Gastrocnemius medialis (tissue), 4 donors: ENCODE measurements at regions not wholly inside any gene's neighbourhood (a gene's known extent, or its start where the extent isn't known, plus 50 kb on each side); places are given as distances from the start of the nearest gene placed in this dataset.

Experiments used
- ATAC-seq, 2 donors: fragments of 150-250 bp; one replicate each; pipeline ENCODE4 v1.9.1; 2016
- DNase-seq, 2 donors: peaks; one replicate each; pipeline ENCODE4 v3.0.0-alpha.2; 2019
- H3K27ac ChIP-seq, 4 donors: fragments of 200-600 bp; sonication (generic); 1 replicate in 1 of 4; 2 replicates in 3 of 4; pipeline ENCODE4 v1.5.1; 2016 to 2018; ENCODE audit warnings: mild to moderate bottlenecking in 2 of 4, moderate library complexity in 1 of 4
- H3K27me3 ChIP-seq, 3 donors: fragments of 200-600 bp; sonication (generic) in 2 of 3; 1 replicate in 1 of 3; 2 replicates in 2 of 3; pipeline versions ENCODE4 v1.5.1 to v1.6.0; 2016 to 2019; ENCODE audit warnings: mild to moderate bottlenecking in 1 of 3, moderate library complexity in 1 of 3
- H3K36me3 ChIP-seq, 2 donors: fragments of 200-600 bp; sonication (generic) in 1 of 2; one replicate each; pipeline ENCODE4 v1.5.1; 2017 to 2018
- H3K4me1 ChIP-seq, 2 donors: fragments of 200-600 bp; sonication (generic) in 1 of 2; one replicate each; pipeline ENCODE4 v1.5.1; 2016 to 2017; ENCODE audit warnings: mild to moderate bottlenecking in 2 of 2
- H3K4me3 ChIP-seq, 4 donors: fragments of 200-600 bp; sonication (generic) in 3 of 4; 1 replicate in 1 of 4; 2 replicates in 3 of 4; pipeline ENCODE4 v1.5.1; 2016 to 2019; ENCODE audit warnings: mild to moderate bottlenecking in 2 of 4
- H3K9me3 ChIP-seq, 3 donors: fragments of 200-600 bp; sonication (generic) in 2 of 3; 1 replicate in 1 of 3; 2 replicates in 2 of 3; pipeline ENCODE4 v1.5.1; 2016 to 2019
- POLR2A ChIP-seq, 2 donors: fragments of 450-650 bp; IDR thresholded peaks; one replicate each; pipeline ENCODE4 v1.6.1; 2017; ENCODE audit warnings: antibody characterized with exemption in 2 of 2, mild to moderate bottlenecking in 2 of 2, moderate library complexity in 2 of 2
- in situ Hi-C, 4 donors: fragments of 200-750 bp; cut with MboI; loops; one replicate each; pipeline versions ENCODE4 v1.15.0 to v1.8.0; 2017; ENCODE audit warnings: low sequenced_read_pairs in 4 of 4
- intact Hi-C: fragments of 100-400 bp; cut with DNase I; formaldehyde crosslinking; loops from one replicate; pipeline ENCODE4 v1.15.1; 2023; ENCODE audit warnings: low total_unique reads
- TF ChIP-seq, protein P1 (sequence below), 5 experiments: fragments of 450-650 bp in 3 of 5; fragments of 200-600 bp in 2 of 5; sonication (generic) in 2 of 5; IDR thresholded peaks in 4 of 5; conservative IDR thresholded peaks in 1 of 5; 1 replicate in 4 of 5; 2 replicates in 1 of 5; pipeline ENCODE4 v1.5.1; 2016 to 2019; ENCODE audit warnings: antibody characterized with exemption in 5 of 5, mild to moderate bottlenecking in 3 of 5, moderate library complexity in 3 of 5

- in situ Hi-C loops (no loop called here), intact Hi-C loops (no loop called here)
- DNase-seq (no peak), ATAC-seq (no peak)
- Histone ChIP-seq H3K36me3 (no peaks in the 10 kb centered on the region), H3K9me3 (no peaks in the 10 kb centered on the region), H3K27ac (no peak overlapping the region), H3K27me3 (no peaks in the 10 kb centered on the region), H3K4me1 (no peaks in the 10 kb centered on the region), H3K4me3 (no peak overlapping the region)
- TF ChIP-seq POLR2A (IDR thresholded peaks at IDR 0.05): no peak
- TF ChIP-seq, protein P1, sequence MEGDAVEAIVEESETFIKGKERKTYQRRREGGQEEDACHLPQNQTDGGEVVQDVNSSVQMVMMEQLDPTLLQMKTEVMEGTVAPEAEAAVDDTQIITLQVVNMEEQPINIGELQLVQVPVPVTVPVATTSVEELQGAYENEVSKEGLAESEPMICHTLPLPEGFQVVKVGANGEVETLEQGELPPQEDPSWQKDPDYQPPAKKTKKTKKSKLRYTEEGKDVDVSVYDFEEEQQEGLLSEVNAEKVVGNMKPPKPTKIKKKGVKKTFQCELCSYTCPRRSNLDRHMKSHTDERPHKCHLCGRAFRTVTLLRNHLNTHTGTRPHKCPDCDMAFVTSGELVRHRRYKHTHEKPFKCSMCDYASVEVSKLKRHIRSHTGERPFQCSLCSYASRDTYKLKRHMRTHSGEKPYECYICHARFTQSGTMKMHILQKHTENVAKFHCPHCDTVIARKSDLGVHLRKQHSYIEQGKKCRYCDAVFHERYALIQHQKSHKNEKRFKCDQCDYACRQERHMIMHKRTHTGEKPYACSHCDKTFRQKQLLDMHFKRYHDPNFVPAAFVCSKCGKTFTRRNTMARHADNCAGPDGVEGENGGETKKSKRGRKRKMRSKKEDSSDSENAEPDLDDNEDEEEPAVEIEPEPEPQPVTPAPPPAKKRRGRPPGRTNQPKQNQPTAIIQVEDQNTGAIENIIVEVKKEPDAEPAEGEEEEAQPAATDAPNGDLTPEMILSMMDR (IDR thresholded peaks at IDR 0.05 in 4 of 5, conservative IDR thresholded peaks at IDR 0.05 in 1 of 5): no peak
Measured at GRCh38 chr14:87800216-87800615, 192.8 kb downstream of the GALC start.

- H3K36me3 ChIP-seq: no peaks in the 10 kb centered on the region
- no peaks in the 10 kb centered on the region for H3K4me1 ChIP-seq
- no peak overlapping the region for H3K4me3 ChIP-seq
- no peak for ATAC-seq
- no peak overlapping the region for H3K27ac ChIP-seq
- no peaks in the 10 kb centered on the region for H3K9me3 ChIP-seq
- in situ Hi-C loops: no loop called here
- TF ChIP-seq POLR2A (IDR thresholded peaks at IDR 0.05): no peak
- TF ChIP-seq, protein P1 (IDR thresholded peaks at IDR 0.05 in 4 of 5, conservative IDR thresholded peaks at IDR 0.05 in 1 of 5): no peak
- no peak for DNase-seq
- intact Hi-C loops: no loop called here
- no peaks in the 10 kb centered on the region for H3K27me3 ChIP-seq
Measured at GRCh38 chr14:87799400-87799799, 193.6 kb downstream of the GALC start.

GRCh38 chr14:87797001-87797400 is 196.0 kb downstream of the GALC start:
- Histone ChIP-seq H3K4me1 (no peaks in the 10 kb centered on the region), H3K9me3 (no peaks in the 10 kb centered on the region), H3K36me3 (no peaks in the 10 kb centered on the region), H3K4me3 (no peak overlapping the region), H3K27me3 (no peaks in the 10 kb centered on the region), H3K27ac (no peak overlapping the region)
- in situ Hi-C loops: no loop called here
- intact Hi-C loops: no loop called here
- TF ChIP-seq, protein P1 (IDR thresholded peaks at IDR 0.05 in 4 of 5, conservative IDR thresholded peaks at IDR 0.05 in 1 of 5): no peak
- TF ChIP-seq POLR2A (IDR thresholded peaks at IDR 0.05): no peak
- ATAC-seq (no peak), DNase-seq (no peak)

DNA sequence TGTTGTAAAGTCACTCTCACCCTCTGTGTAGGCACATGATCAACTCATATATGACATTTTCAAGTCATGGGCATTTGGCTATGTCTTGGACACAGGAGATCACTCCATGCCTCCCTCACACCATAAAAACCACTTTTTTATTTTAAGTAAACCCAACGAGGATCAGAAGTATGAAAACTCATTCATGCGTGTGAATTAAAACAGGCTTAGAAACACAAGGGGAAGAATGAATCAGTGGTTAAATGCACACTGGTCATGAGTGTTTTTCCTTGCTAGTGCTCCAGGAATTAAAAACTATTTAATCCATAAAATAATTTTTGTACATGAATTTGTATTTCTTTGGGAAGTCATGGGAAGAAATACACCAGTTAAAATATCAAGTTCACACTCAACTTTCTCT is 198.4 kb downstream of the GALC start:
- Histone ChIP-seq H3K36me3 (no peaks in the 10 kb centered on the region), H3K27ac (no peak overlapping the region), H3K27me3 (no peaks in the 10 kb centered on the region), H3K4me1 (no peaks in the 10 kb centered on the region), H3K4me3 (no peak overlapping the region), H3K9me3 (no peaks in the 10 kb centered on the region)
- ATAC-seq (no peak), DNase-seq (no peak)
- TF ChIP-seq, protein P1 (IDR thresholded peaks at IDR 0.05 in 4 of 5, conservative IDR thresholded peaks at IDR 0.05 in 1 of 5): no peak
- no peak for TF ChIP-seq POLR2A (IDR thresholded peaks at IDR 0.05)
- intact Hi-C loops: no loop called here
- in situ Hi-C loops: no loop called here

- ATAC-seq (no peak), DNase-seq (no peak)
- no peaks in the 10 kb centered on the region for H3K27me3 ChIP-seq
- H3K4me3 ChIP-seq: no peak overlapping the region
- H3K36me3 ChIP-seq: no peaks in the 10 kb centered on the region
- in situ Hi-C loops (no loop called here), intact Hi-C loops (no loop called here)
- H3K9me3 ChIP-seq: no peaks in the 10 kb centered on the region
- TF ChIP-seq, protein P1 (IDR thresholded peaks at IDR 0.05 in 4 of 5, conservative IDR thresholded peaks at IDR 0.05 in 1 of 5): no peak
- no peak for TF ChIP-seq POLR2A (IDR thresholded peaks at IDR 0.05)
- no peak overlapping the region for H3K27ac ChIP-seq
- no peaks in the 10 kb centered on the region for H3K4me1 ChIP-seq
Measured at GRCh38 chr14:87785897-87786296, 207.1 kb downstream of the GALC start.
